RWPE1 (cell line): ENCODE measurements at regions not wholly inside any gene's neighbourhood (a gene's known extent, or its start where the extent isn't known, plus 50 kb on each side); places are given as distances from the start of the nearest gene placed in this dataset.
A peak's percentile ranks its signal among the peaks of the same experiment; 100 is the strongest.

ENCODE experiments used
- CTCF ChIA-PET: fragments of 350-600 bp; sonication (Branson Sonifier 250); formaldehyde crosslinking; extraction: SDS; loops from one replicate; lab custom pipeline; 2021; lab: Yijun Ruan, JAX
- POLR2A ChIA-PET: fragments of 400-600 bp; formaldehyde crosslinking; extraction: SDS; loops from one replicate; lab custom pipeline; 2020; ENCODE audit warnings: antibody characterized with exemption; ENCODE audit not compliant: low non-redundant PET; lab: Yijun Ruan, JAX
- DNase-seq: peaks from one replicate; pipeline ENCODE4 v3.0.0; 2012; ENCODE audit warnings: low spot score
- H3K27ac ChIP-seq: fragments of 450-650 bp; 2 replicates; pipeline ENCODE4 v1.5.1; 2017
- CTCF ChIP-seq: fragments of 450-650 bp; conservative IDR thresholded peaks from 2 replicates; pipeline ENCODE4 v1.5.1; 2017; ENCODE audit warnings: low read depth, mild to moderate bottlenecking

- CTCF ChIA-PET, result no interaction called here
- no peak for TF ChIP-seq CTCF
- no peak for DNase-seq
- no peak overlapping the region for H3K27ac ChIP-seq
- POLR2A ChIA-PET, result no interaction called here
These were observed 122.4 kb upstream of the ZRANB2 start for GRCh38 chr1:71203241-71203640.

GRCh38 chr1:71200503-71200902 is 119.7 kb upstream of the ZRANB2 start:
- TF ChIP-seq CTCF, result no peak
- DNase-seq, result no peak
- ChIA-PET CTCF (no interaction called here), POLR2A (no interaction called here)
- H3K27ac ChIP-seq, result no peak overlapping the region

GRCh38 chr1:71196685-71197084 is 115.8 kb upstream of the ZRANB2 start:
- no peak overlapping the region for H3K27ac ChIP-seq
- ChIA-PET CTCF (no interaction called here), POLR2A (no interaction called here)
- TF ChIP-seq CTCF, result no peak; the same call in 1 of the 2 replicates
- peak; percentile 5 for DNase-seq

GRCh38 chr1:71193153-71193552 is 112.3 kb upstream of the ZRANB2 start:
- CTCF ChIA-PET, result no interaction called here
- H3K27ac ChIP-seq, result no peak overlapping the region
- TF ChIP-seq CTCF, result no peak
- DNase-seq, result no peak
- POLR2A ChIA-PET, result no interaction called here

GRCh38 chr1:71191520-71191919 is 110.7 kb upstream of the ZRANB2 start:
- no peak for DNase-seq
- ChIA-PET CTCF (no interaction called here), POLR2A (no interaction called here)
- no peak overlapping the region for H3K27ac ChIP-seq
- TF ChIP-seq CTCF, result no peak

- ChIA-PET CTCF (no interaction called here), POLR2A (no interaction called here)
- no peak overlapping the region for H3K27ac ChIP-seq
- TF ChIP-seq CTCF, result no peak
- DNase-seq, result no peak
These were observed 110.0 kb upstream of the ZRANB2 start for GRCh38 chr1:71190843-71191242.

- ChIA-PET CTCF (no interaction called here), POLR2A (no interaction called here)
- no peak overlapping the region for H3K27ac ChIP-seq
- TF ChIP-seq CTCF, result no peak
- DNase-seq, result no peak
These were observed 103.6 kb upstream of the ZRANB2 start for GRCh38 chr1:71184410-71184809.
